ENCODE measurements at regions not wholly inside any gene's neighbourhood (a gene's known extent, or its start where the extent isn't known, plus 50 kb on each side); places are given as distances from the start of the nearest gene placed in this dataset.

DNA sequence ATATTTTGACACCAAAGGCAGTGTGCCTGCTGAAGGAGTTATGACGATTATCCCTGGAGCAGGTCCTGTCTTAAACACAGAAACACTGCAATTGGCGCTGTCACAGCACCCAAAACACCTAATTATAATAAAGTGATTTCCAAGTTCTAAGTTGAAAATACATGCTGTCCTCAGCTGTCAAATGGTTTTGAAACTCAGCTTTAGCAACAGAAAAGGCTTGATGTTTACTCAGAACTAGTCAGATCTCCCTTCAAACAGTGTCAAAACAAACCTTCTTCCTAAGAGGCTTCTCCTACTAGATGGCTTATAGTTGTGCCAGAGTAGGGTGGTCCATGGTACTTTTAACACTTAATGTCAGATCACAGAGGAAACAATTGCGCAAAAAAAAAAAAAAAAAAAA, 87.2 kb upstream of the IRX1 start:
- ChIA-PET CTCF (no interaction called here), POLR2A (no interaction called here)
- Histone ChIP-seq H3K4me3 (ENCODE audit: low read depth in 2 of 2, low read length in 2 of 2) (no peak overlapping the region), H3K27ac (ENCODE audit: low read length) (no peak overlapping the region), H3K27me3 (ENCODE audit: control insufficient read depth, insufficient read depth, low read length) (no peaks in the 10 kb centered on the region), H3K36me3 (ENCODE audit: control insufficient read depth, insufficient read depth, low read length) (no peaks in the 10 kb centered on the region), H3K9me3 (ENCODE audit: control insufficient read depth, insufficient read depth, low read depth, low read length) (no peaks in the 10 kb centered on the region), H3K4me1 (ENCODE audit: control insufficient read depth, insufficient read depth, low read length) (no peaks in the 10 kb centered on the region)
- BruUV-seq (replicated peaks), result no TSS peak
- TF ChIP-seq TCF7L2 (IDR thresholded peaks at IDR 0.05; ENCODE audit: low read depth, low read length) (no peak), SIN3A (IDR thresholded peaks at IDR 0.05; ENCODE audit: borderline replicate concordance, insufficient read depth, low read depth, low read length) (no peak)
- TF ChIP-seq, protein P1, sequence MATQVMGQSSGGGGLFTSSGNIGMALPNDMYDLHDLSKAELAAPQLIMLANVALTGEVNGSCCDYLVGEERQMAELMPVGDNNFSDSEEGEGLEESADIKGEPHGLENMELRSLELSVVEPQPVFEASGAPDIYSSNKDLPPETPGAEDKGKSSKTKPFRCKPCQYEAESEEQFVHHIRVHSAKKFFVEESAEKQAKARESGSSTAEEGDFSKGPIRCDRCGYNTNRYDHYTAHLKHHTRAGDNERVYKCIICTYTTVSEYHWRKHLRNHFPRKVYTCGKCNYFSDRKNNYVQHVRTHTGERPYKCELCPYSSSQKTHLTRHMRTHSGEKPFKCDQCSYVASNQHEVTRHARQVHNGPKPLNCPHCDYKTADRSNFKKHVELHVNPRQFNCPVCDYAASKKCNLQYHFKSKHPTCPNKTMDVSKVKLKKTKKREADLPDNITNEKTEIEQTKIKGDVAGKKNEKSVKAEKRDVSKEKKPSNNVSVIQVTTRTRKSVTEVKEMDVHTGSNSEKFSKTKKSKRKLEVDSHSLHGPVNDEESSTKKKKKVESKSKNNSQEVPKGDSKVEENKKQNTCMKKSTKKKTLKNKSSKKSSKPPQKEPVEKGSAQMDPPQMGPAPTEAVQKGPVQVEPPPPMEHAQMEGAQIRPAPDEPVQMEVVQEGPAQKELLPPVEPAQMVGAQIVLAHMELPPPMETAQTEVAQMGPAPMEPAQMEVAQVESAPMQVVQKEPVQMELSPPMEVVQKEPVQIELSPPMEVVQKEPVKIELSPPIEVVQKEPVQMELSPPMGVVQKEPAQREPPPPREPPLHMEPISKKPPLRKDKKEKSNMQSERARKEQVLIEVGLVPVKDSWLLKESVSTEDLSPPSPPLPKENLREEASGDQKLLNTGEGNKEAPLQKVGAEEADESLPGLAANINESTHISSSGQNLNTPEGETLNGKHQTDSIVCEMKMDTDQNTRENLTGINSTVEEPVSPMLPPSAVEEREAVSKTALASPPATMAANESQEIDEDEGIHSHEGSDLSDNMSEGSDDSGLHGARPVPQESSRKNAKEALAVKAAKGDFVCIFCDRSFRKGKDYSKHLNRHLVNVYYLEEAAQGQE (IDR thresholded peaks at IDR 0.05; ENCODE audit: insufficient read depth in 1 of 2, low read depth in 2 of 2, low read length in 1 of 2), result no peak
- ATAC-seq (no peak), DNase-seq (ENCODE audit: low read depth, low spot score) (no peak)
- intact Hi-C loops (cut with micrococcal nuclease; ENCODE audit: unreplicated experiment) (no loop called here), in situ Hi-C loops (cut with HindIII; ENCODE audit: low pct_unique_long_range_greater_than_20kb, low sequenced_read_pairs) (no loop called here)

DNA sequence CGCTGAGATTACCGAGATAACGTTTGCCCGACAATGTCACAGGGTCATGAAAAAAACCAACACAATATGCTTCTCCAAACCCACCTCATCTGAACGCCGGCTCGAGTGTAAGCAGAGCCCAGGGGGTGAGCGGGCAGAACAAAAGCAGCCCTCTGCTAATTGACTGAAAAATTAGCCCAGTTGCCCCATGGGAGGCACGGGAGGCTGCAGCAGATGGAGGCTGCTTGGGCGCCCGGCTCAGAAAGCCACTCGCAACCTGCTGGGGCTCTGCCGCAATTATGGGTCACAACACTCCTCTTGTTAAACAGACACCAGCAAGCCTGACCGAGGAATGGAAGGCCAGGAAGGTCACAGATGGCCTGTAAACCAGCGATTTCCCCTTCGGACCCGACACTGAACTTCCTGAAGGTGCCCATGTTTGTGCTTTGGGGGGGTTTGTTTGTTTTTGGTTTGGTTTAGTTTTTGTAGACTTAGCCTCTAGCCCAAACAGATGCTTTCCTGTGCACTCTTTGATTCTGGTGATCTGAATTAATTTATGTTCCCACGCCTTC, 104.6 kb upstream of the IRX1 start:
- in situ Hi-C loops (cut with HindIII; ENCODE audit: low pct_unique_long_range_greater_than_20kb, low sequenced_read_pairs), result no loop called here
- ATAC-seq (no peak), DNase-seq (ENCODE audit: low read depth, low spot score) (no peak)
- TF ChIP-seq SIN3A (IDR thresholded peaks at IDR 0.05; ENCODE audit: borderline replicate concordance, insufficient read depth, low read depth, low read length) (no peak), TCF7L2 (IDR thresholded peaks at IDR 0.05; ENCODE audit: low read depth, low read length) (no peak), POLR2AphosphoS5 (IDR thresholded peaks at IDR 0.05; ENCODE audit: low read depth, low read length) (no peak)
- TF ChIP-seq, protein P2, sequence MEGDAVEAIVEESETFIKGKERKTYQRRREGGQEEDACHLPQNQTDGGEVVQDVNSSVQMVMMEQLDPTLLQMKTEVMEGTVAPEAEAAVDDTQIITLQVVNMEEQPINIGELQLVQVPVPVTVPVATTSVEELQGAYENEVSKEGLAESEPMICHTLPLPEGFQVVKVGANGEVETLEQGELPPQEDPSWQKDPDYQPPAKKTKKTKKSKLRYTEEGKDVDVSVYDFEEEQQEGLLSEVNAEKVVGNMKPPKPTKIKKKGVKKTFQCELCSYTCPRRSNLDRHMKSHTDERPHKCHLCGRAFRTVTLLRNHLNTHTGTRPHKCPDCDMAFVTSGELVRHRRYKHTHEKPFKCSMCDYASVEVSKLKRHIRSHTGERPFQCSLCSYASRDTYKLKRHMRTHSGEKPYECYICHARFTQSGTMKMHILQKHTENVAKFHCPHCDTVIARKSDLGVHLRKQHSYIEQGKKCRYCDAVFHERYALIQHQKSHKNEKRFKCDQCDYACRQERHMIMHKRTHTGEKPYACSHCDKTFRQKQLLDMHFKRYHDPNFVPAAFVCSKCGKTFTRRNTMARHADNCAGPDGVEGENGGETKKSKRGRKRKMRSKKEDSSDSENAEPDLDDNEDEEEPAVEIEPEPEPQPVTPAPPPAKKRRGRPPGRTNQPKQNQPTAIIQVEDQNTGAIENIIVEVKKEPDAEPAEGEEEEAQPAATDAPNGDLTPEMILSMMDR (IDR thresholded peaks at IDR 0.05), result no peak
- TF ChIP-seq, protein P1 (IDR thresholded peaks at IDR 0.05; ENCODE audit: insufficient read depth in 1 of 2, low read depth in 2 of 2, low read length in 1 of 2), result no peak
- H3K9me3 ChIP-seq (ENCODE audit: control insufficient read depth, insufficient read depth, low read depth, low read length), result no peaks in the 10 kb centered on the region
- POLR2A ChIA-PET, result no interaction called here
- BruUV-seq (replicated peaks), result no TSS peak
- H3K27me3 ChIP-seq (ENCODE audit: control insufficient read depth, insufficient read depth, low read length), result no peaks in the 10 kb centered on the region
- no peaks in the 10 kb centered on the region for H3K4me1 ChIP-seq (ENCODE audit: control insufficient read depth, insufficient read depth, low read length)
- no peaks in the 10 kb centered on the region for H3K36me3 ChIP-seq (ENCODE audit: control insufficient read depth, insufficient read depth, low read length)
- H3K4me3 ChIP-seq (ENCODE audit: low read depth in 2 of 2, low read length in 2 of 2), result no peak overlapping the region
- CTCF ChIA-PET, result no interaction called here
- H3K27ac ChIP-seq (ENCODE audit: low read length), result no peak overlapping the region
- intact Hi-C loops (cut with micrococcal nuclease; ENCODE audit: unreplicated experiment), result no loop called here

Measured in Panc1 (cell line).